ENCODE measurements at regions not wholly inside any gene's neighbourhood (a gene's known extent, or its start where the extent isn't known, plus 50 kb on each side); places are given as distances from the start of the nearest gene placed in this dataset.

- H3K4me1 Mint-ChIP-seq: no peaks in the 10 kb centered on the region
- H3K9me3 ChIP-seq (ENCODE audit: control insufficient read depth, insufficient read depth, low read length): no peaks in the 10 kb centered on the region
These were observed 175.8 kb upstream of the GALNT2 start for GRCh38 chr1:229891227-229891626.

DNA sequence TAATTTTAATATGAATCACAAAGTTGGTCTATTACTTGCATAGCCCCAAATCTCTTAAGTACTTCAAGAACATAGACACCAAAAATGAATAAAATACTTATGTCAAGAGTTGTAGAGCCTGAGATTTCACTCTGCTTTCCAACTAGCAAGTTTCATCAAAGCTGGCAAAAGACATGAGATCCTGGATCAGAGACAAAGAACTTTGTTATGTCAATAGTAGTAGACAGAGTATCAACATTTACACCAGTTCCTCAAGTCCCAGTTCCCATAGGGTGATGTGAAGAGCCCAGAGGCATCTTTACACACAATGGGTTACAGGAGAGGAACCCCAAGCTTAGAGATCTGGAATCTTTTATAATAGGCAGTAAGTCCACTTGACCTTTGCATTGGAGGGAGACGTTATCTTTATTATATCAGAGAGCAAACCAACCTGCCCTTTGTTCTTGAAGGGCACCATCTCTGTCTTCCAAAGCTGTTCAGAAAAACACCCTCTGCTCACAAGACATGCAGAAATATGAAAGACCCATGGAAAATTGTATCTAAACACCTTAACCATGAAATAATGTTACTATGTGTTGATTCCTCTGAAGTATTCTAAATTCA lies 174.4 kb upstream of the GALNT2 start:
- Mint-ChIP-seq H3K27me3 (ENCODE audit: low read depth in 2 of 2) (peaks cover 16 to 39% of the 10 kb centered on the region in 2 donors), H3K4me1 (no peaks in the 10 kb centered on the region), H3K9me3 (no peaks in the 10 kb centered on the region), H3K4me3 (no peak overlapping the region), H3K36me3 (no peaks in the 10 kb centered on the region), H3K27ac (no peak overlapping the region)
- intact Hi-C loops (cut with micrococcal nuclease): no loop called here
- TF ChIP-seq CTCF (IDR thresholded peaks at IDR 0.05): no peak
- H3K4me1 ChIP-seq (ENCODE audit: control insufficient read depth, insufficient read depth, low read length): no peaks in the 10 kb centered on the region
- WGBS (ENCODE audit: insufficient coverage): 88% methylated on average over 1 of the region's 1 CpG
- ATAC-seq: no peak
- no peaks in the 10 kb centered on the region for H3K9me3 ChIP-seq (ENCODE audit: control insufficient read depth, insufficient read depth, low read length)
- no peaks in the 10 kb centered on the region for H3K36me3 ChIP-seq (ENCODE audit: control insufficient read depth, insufficient read depth, low read length)
- H3K27ac ChIP-seq (ENCODE audit: low read length): no peak overlapping the region
- H3K4me3 ChIP-seq (ENCODE audit: low read length): no peak overlapping the region
- peaks cover 3% of the 10 kb centered on the region for H3K27me3 ChIP-seq (ENCODE audit: control insufficient read depth, insufficient read depth, low read length)
- no peak for DNase-seq

More at GRCh38 chr1:229891227-229891626, 175.8 kb upstream of the GALNT2 start:
- Histone ChIP-seq H3K27ac (ENCODE audit: low read length) (no peak overlapping the region), H3K4me1 (ENCODE audit: control insufficient read depth, insufficient read depth, low read length) (no peaks in the 10 kb centered on the region), H3K4me3 (ENCODE audit: low read length) (no peak overlapping the region), H3K27me3 (ENCODE audit: control insufficient read depth, insufficient read depth, low read length) (no peaks in the 10 kb centered on the region), H3K36me3 (ENCODE audit: control insufficient read depth, insufficient read depth, low read length) (no peaks in the 10 kb centered on the region)
- H3K4me3 Mint-ChIP-seq: no peak overlapping the region
- no peaks in the 10 kb centered on the region for H3K9me3 Mint-ChIP-seq
- ATAC-seq (no peak), DNase-seq (no peak)
- peaks cover 14 to 32% of the 10 kb centered on the region in 2 donors for H3K27me3 Mint-ChIP-seq (ENCODE audit: low read depth in 2 of 2)
- no peaks in the 10 kb centered on the region for H3K36me3 Mint-ChIP-seq
- no peak for TF ChIP-seq CTCF (IDR thresholded peaks at IDR 0.05)
- intact Hi-C loops (cut with micrococcal nuclease): no loop called here
- 95% methylated on average over 2 of the region's 2 CpGs for WGBS (ENCODE audit: insufficient coverage)
- H3K27ac Mint-ChIP-seq: no peak overlapping the region

DNA sequence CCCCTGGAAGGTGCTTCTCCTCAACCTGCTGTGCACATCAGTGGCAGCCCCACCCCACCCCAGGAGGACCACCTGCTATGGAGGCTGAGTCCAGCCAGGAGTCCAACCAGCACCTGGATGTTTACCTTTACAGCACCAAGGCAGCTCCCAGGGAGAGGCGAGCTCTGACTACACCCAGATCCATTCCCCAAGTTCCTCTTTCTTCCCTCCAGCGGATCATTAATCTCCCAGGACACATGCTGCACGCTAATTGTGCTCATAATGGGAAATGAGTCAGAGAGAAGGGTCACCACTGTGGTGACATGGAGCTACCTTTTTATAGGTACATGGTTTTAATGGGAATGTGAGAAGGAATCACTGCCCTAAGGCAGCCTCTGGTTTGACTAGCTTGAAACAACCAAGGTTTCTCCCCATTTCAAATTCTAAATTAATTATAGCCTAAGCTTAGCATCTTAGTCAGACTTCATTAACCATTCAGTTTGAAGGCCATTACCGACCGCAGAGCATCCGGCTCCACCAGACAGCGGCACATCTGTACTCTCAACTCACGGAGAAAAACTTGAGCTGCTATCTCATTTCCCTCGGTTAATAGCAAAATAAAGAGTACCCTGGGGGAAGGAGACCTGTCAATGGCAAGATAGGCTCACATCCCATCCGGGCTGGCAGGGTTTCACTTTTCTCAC lies 173.1 kb upstream of the GALNT2 start:
- ATAC-seq (no peak), DNase-seq (no peak)
- intact Hi-C loops (cut with micrococcal nuclease): no loop called here
- no peak for TF ChIP-seq CTCF (IDR thresholded peaks at IDR 0.05)
- H3K9me3 ChIP-seq (ENCODE audit: control insufficient read depth, insufficient read depth, low read length): no peaks in the 10 kb centered on the region
- Mint-ChIP-seq H3K4me3 (no peak overlapping the region), H3K27me3 (ENCODE audit: low read depth in 2 of 2) (peaks cover 16 to 35% of the 10 kb centered on the region in 2 donors), H3K9me3 (no peaks in the 10 kb centered on the region), H3K4me1 (no peaks in the 10 kb centered on the region), H3K36me3 (no peaks in the 10 kb centered on the region), H3K27ac (no peak overlapping the region)
- no peak overlapping the region for H3K4me3 ChIP-seq (ENCODE audit: low read length)
- H3K27ac ChIP-seq (ENCODE audit: low read length): no peak overlapping the region
- no peaks in the 10 kb centered on the region for H3K36me3 ChIP-seq (ENCODE audit: control insufficient read depth, insufficient read depth, low read length)
- WGBS (ENCODE audit: insufficient coverage): 67% methylated on average over 9 of the region's 10 CpGs
- peaks cover 8% of the 10 kb centered on the region for H3K27me3 ChIP-seq (ENCODE audit: control insufficient read depth, insufficient read depth, low read length)
- H3K4me1 ChIP-seq (ENCODE audit: control insufficient read depth, insufficient read depth, low read length): no peaks in the 10 kb centered on the region

GRCh38 chr1:229894532-229894931 lies 172.5 kb upstream of the GALNT2 start:
- H3K4me3 ChIP-seq (ENCODE audit: low read length): no peak overlapping the region
- peaks cover 16 to 35% of the 10 kb centered on the region in 2 donors for H3K27me3 Mint-ChIP-seq (ENCODE audit: low read depth in 2 of 2)
- no peak overlapping the region for H3K27ac ChIP-seq (ENCODE audit: low read length)
- no peaks in the 10 kb centered on the region for H3K4me1 ChIP-seq (ENCODE audit: control insufficient read depth, insufficient read depth, low read length)
- no peaks in the 10 kb centered on the region for H3K4me1 Mint-ChIP-seq
- no peaks in the 10 kb centered on the region for H3K36me3 ChIP-seq (ENCODE audit: control insufficient read depth, insufficient read depth, low read length)
- no peaks in the 10 kb centered on the region for H3K36me3 Mint-ChIP-seq
- H3K9me3 Mint-ChIP-seq: no peaks in the 10 kb centered on the region
- DNase-seq (no peak), ATAC-seq (no peak)
- intact Hi-C loops (cut with micrococcal nuclease): no loop called here
- TF ChIP-seq CTCF (IDR thresholded peaks at IDR 0.05): no peak
- H3K27me3 ChIP-seq (ENCODE audit: control insufficient read depth, insufficient read depth, low read length): peaks cover 9% of the 10 kb centered on the region
- H3K9me3 ChIP-seq (ENCODE audit: control insufficient read depth, insufficient read depth, low read length): no peaks in the 10 kb centered on the region
- H3K4me3 Mint-ChIP-seq: no peak overlapping the region
- no peak overlapping the region for H3K27ac Mint-ChIP-seq
